ENCODE measurements at regions not wholly inside any gene's neighbourhood (a gene's known extent, or its start where the extent isn't known, plus 50 kb on each side); places are given as distances from the start of the nearest gene placed in this dataset.

DNA sequence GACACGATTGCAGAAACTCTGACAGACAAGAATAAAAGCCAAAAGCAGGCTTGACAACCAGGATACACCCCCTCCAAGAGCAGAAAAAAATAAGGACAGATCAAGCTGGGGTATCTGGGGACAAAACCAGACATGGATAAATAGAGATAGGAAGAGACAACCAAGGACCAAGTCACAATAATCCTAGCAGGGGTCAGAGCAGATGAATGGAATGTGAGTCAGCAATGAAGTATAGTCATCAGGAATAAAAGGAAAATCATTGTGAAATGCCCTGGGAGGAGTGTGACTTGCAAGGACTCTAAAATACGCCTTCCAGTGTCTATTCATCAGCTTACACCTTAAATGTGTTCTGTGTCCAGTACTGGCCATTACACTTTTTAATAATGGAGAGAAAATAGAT lies 206.8 kb downstream of the CAAP1 start:
- Histone ChIP-seq H3K4me3 (ENCODE audit: low read depth, low read length) (no peak overlapping the region), H3K27me3 (ENCODE audit: control insufficient read depth, insufficient read depth, low read length) (no peaks in the 10 kb centered on the region), H3K36me3 (ENCODE audit: control insufficient read depth, insufficient read depth, low read length) (no peaks in the 10 kb centered on the region)
- TF ChIP-seq, protein P1, sequence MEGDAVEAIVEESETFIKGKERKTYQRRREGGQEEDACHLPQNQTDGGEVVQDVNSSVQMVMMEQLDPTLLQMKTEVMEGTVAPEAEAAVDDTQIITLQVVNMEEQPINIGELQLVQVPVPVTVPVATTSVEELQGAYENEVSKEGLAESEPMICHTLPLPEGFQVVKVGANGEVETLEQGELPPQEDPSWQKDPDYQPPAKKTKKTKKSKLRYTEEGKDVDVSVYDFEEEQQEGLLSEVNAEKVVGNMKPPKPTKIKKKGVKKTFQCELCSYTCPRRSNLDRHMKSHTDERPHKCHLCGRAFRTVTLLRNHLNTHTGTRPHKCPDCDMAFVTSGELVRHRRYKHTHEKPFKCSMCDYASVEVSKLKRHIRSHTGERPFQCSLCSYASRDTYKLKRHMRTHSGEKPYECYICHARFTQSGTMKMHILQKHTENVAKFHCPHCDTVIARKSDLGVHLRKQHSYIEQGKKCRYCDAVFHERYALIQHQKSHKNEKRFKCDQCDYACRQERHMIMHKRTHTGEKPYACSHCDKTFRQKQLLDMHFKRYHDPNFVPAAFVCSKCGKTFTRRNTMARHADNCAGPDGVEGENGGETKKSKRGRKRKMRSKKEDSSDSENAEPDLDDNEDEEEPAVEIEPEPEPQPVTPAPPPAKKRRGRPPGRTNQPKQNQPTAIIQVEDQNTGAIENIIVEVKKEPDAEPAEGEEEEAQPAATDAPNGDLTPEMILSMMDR (IDR thresholded peaks at IDR 0.05; ENCODE audit: insufficient read depth, low read length, poor library complexity, severe bottlenecking): no peak
- DNase-seq (ENCODE audit: low read depth): no peak

DNA sequence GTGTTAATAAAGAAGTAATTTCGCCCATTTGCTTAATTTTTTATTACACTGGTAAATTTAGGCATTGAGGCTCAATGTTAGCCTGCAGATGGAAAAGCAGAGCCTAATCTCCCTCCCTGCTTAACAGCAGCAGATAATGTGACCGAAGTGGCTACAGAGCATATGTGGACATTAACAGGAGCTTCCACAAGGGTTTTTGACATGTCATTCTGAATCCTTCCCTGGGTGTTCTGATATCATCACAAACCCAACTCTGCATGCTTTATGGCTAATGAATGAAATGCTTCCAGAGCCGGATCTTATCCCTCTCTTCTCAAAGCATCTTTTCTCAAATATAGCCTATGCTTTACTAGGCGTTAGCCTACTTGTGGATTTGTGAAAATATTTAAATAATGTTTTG lies 208.6 kb downstream of the CAAP1 start:
- H3K36me3 ChIP-seq (ENCODE audit: control insufficient read depth, insufficient read depth, low read length): no peaks in the 10 kb centered on the region
- no peak for DNase-seq (ENCODE audit: low read depth)
- H3K27me3 ChIP-seq (ENCODE audit: control insufficient read depth, insufficient read depth, low read length): no peaks in the 10 kb centered on the region
- no peak overlapping the region for H3K4me3 ChIP-seq (ENCODE audit: low read depth, low read length)
- TF ChIP-seq, protein P1 (IDR thresholded peaks at IDR 0.05; ENCODE audit: insufficient read depth, low read length, poor library complexity, severe bottlenecking): no peak

DNA sequence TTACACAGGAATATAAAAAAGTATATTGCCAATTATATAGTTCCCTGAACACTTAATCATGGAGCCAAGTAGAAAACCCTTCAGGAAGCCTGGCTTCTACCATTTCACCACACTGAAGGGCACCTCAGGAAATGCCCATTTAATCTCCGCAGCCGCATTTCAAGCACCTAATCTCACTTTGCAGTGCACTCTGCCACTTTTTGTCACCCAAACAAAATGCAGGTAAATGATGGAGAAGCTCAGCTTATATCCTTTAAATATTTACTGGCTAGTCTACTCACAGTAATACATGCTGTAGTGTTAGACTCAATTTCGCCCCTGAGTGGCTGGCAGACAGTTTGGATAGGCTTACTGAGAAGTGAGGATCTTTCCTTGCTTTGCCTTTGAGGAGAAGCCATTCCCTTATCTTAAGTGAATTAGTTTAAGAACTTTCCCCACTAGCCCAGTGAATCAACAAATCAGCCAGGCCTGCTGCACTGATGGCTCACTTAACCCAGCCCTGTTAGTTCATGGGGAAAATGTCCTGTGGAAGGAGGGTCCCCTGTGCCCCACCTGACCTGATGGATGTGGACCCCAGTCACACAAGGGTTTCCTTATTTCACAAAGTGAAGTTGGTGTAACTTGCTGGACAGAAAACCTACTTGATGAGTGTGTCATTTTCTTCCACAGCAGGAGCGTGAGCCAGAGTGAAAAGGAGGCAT lies 209.7 kb downstream of the CAAP1 start:
- Histone ChIP-seq H3K36me3 (ENCODE audit: control insufficient read depth, insufficient read depth, low read length) (no peaks in the 10 kb centered on the region), H3K4me3 (ENCODE audit: low read depth, low read length) (no peak overlapping the region), H3K27me3 (ENCODE audit: control insufficient read depth, insufficient read depth, low read length) (no peaks in the 10 kb centered on the region)
- TF ChIP-seq, protein P1 (IDR thresholded peaks at IDR 0.05; ENCODE audit: insufficient read depth, low read length, poor library complexity, severe bottlenecking): no peak
- no peak for DNase-seq (ENCODE audit: low read depth)

DNA sequence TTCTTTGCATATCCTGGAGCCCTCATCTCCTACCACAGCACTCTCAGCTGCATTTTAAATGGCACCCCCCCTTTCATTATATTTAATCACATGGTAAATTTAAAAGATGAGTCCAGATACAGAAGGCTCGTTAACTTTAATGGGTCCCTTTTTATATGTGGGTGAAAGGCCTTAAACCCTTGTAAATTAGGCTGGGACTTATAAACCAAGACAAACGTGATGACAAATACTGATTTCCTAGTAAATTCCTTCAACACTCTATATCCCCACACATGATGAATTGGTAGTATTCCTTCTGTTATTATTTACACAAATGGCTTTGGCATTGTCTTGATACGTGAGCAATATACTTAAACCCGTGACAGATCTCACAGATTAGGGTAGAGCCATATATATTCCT lies 210.6 kb downstream of the CAAP1 start:
- TF ChIP-seq, protein P1 (IDR thresholded peaks at IDR 0.05; ENCODE audit: insufficient read depth, low read length, poor library complexity, severe bottlenecking): no peak

DNA sequence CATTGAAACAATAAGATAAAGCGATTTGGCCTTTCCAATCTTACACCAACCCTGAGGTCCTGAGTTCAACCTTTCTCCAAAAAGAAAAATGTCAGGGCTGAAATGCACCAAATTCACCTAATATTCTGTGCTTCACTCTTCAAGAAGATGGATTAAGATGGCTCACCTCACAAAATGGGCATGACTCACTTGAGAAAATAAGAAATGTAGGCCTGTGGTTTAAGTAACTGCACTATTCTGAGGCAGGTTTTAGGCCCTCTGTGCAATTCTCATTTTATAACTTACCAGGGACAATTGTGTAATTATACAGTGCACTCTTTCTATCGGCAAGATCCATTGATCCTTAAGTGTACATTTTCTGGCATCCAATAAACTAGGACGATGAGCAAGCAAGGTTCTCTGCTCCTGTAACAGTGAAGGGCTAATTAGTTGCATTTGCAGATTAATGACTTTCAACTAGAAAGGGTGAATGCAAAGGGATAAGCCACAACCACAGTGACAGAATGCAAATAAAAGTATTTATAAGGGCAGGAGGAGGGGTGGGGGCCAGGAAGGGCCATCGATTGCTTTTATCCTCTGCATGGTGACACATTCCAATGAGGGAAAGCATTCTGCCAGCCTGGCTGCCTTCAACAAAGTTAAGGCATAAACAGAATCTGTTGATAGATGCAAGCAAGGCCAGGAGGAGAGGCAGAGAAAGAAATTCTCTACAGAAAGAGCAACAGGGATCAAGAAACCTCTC lies 214.5 kb downstream of the CAAP1 start:
- TF ChIP-seq, protein P1 (IDR thresholded peaks at IDR 0.05; ENCODE audit: insufficient read depth, low read length, poor library complexity, severe bottlenecking): no peak
- no peaks in the 10 kb centered on the region for H3K36me3 ChIP-seq (ENCODE audit: control insufficient read depth, insufficient read depth, low read length)
- no peaks in the 10 kb centered on the region for H3K27me3 ChIP-seq (ENCODE audit: control insufficient read depth, insufficient read depth, low read length)
- DNase-seq (ENCODE audit: low read depth): peak; percentile 28
- no peak overlapping the region for H3K4me3 ChIP-seq (ENCODE audit: low read depth, low read length)

More for the DNA sequence above, 210.6 kb downstream of the CAAP1 start:
- Histone ChIP-seq H3K36me3 (ENCODE audit: control insufficient read depth, insufficient read depth, low read length) (no peaks in the 10 kb centered on the region), H3K27me3 (ENCODE audit: control insufficient read depth, insufficient read depth, low read length) (no peaks in the 10 kb centered on the region), H3K4me3 (ENCODE audit: low read depth, low read length) (no peak overlapping the region)
- DNase-seq (ENCODE audit: low read depth): no peak

Measured in kidney epithelial cell (primary cell).